ENCODE measurements at regions not wholly inside any gene's neighbourhood (a gene's known extent, or its start where the extent isn't known, plus 50 kb on each side); places are given as distances from the start of the nearest gene placed in this dataset.
"Not testable (repeated sequence)": the region's sequence is repeated elsewhere in the genome, so short reads cannot be mapped to it uniquely, and the experiment has no call there.

GRCh38 chr11:38446336-38446735, 1848.3 kb upstream of the RAG2 start:
- Histone ChIP-seq H3K27me3 (no peaks in the 10 kb centered on the region), H3K27ac (no peak overlapping the region), H3K4me1 (peaks cover 4% of the 10 kb centered on the region; the same call in 1 of the 2 replicates), H3K36me3 (no peaks in the 10 kb centered on the region), H3K4me3 (no peak overlapping the region), H3K9me3 (replicated peaks) (no peaks in the 10 kb centered on the region)
- DNase-seq = peak in 1 of 2 experiments; percentile 9

- DNase-seq = no peak
- Histone ChIP-seq H3K4me3 (no peak overlapping the region), H3K27me3 (no peaks in the 10 kb centered on the region)
Measured at GRCh38 chr11:38438091-38438490, 1840.1 kb upstream of the RAG2 start.

GRCh38 chr11:38425578-38425977, 1827.5 kb upstream of the RAG2 start:
- Histone ChIP-seq H3K9me3 (replicated peaks) (no peaks in the 10 kb centered on the region; the same call in 1 of the 2 replicates), H3K4me3 (no peak overlapping the region), H3K4me1 (no peaks in the 10 kb centered on the region), H3K36me3 (no peaks in the 10 kb centered on the region), H3K27ac (no peak overlapping the region), H3K27me3 (no peaks in the 10 kb centered on the region)
- no peak for DNase-seq

More at GRCh38 chr11:38438091-38438490, 1840.1 kb upstream of the RAG2 start:
- no peaks in the 10 kb centered on the region for H3K4me1 ChIP-seq
- H3K36me3 ChIP-seq = no peaks in the 10 kb centered on the region
- H3K9me3 ChIP-seq (replicated peaks) = no peaks in the 10 kb centered on the region
- no peak overlapping the region for H3K27ac ChIP-seq

- H3K36me3 ChIP-seq = no peaks in the 10 kb centered on the region
- H3K4me3 ChIP-seq = no peak overlapping the region
- no peaks in the 10 kb centered on the region; the same call in 1 of the 2 replicates for H3K9me3 ChIP-seq (replicated peaks)
- no peak for DNase-seq
- H3K4me1 ChIP-seq = no peaks in the 10 kb centered on the region
- no peak overlapping the region for H3K27ac ChIP-seq
- no peaks in the 10 kb centered on the region for H3K27me3 ChIP-seq
Measured at GRCh38 chr11:38423042-38423441, 1825.0 kb upstream of the RAG2 start.

- H3K9me3 ChIP-seq (replicated peaks) = no peaks in the 10 kb centered on the region
- no peaks in the 10 kb centered on the region for H3K4me1 ChIP-seq
- H3K27ac ChIP-seq = no peak overlapping the region
- DNase-seq = no peak
- H3K27me3 ChIP-seq = no peaks in the 10 kb centered on the region
- H3K36me3 ChIP-seq = no peaks in the 10 kb centered on the region
- no peak overlapping the region for H3K4me3 ChIP-seq
Measured at GRCh38 chr11:38416141-38416540, 1818.1 kb upstream of the RAG2 start.

- H3K4me3 ChIP-seq = no peak overlapping the region
- no peak for DNase-seq
- H3K4me1 ChIP-seq = no peaks in the 10 kb centered on the region
- H3K27me3 ChIP-seq = no peaks in the 10 kb centered on the region
- H3K9me3 ChIP-seq (replicated peaks) = no peaks in the 10 kb centered on the region
- H3K36me3 ChIP-seq = no peaks in the 10 kb centered on the region
- no peak overlapping the region for H3K27ac ChIP-seq
Measured at GRCh38 chr11:38411149-38411548, 1813.1 kb upstream of the RAG2 start.

- Histone ChIP-seq H3K4me1 (no peaks in the 10 kb centered on the region), H3K4me3 (no peak overlapping the region), H3K9me3 (replicated peaks) (no peaks in the 10 kb centered on the region), H3K36me3 (no peaks in the 10 kb centered on the region), H3K27me3 (no peaks in the 10 kb centered on the region), H3K27ac (no peak overlapping the region)
- no peak for DNase-seq
Measured at GRCh38 chr11:38402063-38402462, 1804.0 kb upstream of the RAG2 start.

- Histone ChIP-seq H3K27ac (no peak overlapping the region), H3K27me3 (peaks cover 4% of the 10 kb centered on the region; the same call in 1 of the 2 replicates), H3K9me3 (replicated peaks) (no peaks in the 10 kb centered on the region), H3K4me1 (no peaks in the 10 kb centered on the region), H3K4me3 (no peak overlapping the region), H3K36me3 (no peaks in the 10 kb centered on the region)
- DNase-seq = no peak
Measured at GRCh38 chr11:38392176-38392575, 1794.1 kb upstream of the RAG2 start.

GRCh38 chr11:38384568-38384967, 1786.5 kb upstream of the RAG2 start:
- Histone ChIP-seq H3K4me1 (no peaks in the 10 kb centered on the region), H3K36me3 (no peaks in the 10 kb centered on the region), H3K27me3 (no peaks in the 10 kb centered on the region), H3K27ac (no peak overlapping the region), H3K4me3 (no peak overlapping the region), H3K9me3 (replicated peaks) (no peaks in the 10 kb centered on the region)
- no peak for DNase-seq

GRCh38 chr11:38365274-38365673, 1767.2 kb upstream of the RAG2 start:
- no peaks in the 10 kb centered on the region; the same call in 1 of the 2 replicates for H3K27me3 ChIP-seq
- H3K9me3 ChIP-seq (replicated peaks) = no peaks in the 10 kb centered on the region
- H3K4me1 ChIP-seq = no peaks in the 10 kb centered on the region
- H3K27ac ChIP-seq = no peak overlapping the region
- no peak overlapping the region for H3K4me3 ChIP-seq
- no peak for DNase-seq
- no peaks in the 10 kb centered on the region for H3K36me3 ChIP-seq

GRCh38 chr11:38356255-38356654, 1758.2 kb upstream of the RAG2 start:
- no peaks in the 10 kb centered on the region for H3K4me1 ChIP-seq
- no peak for DNase-seq
- no peak overlapping the region for H3K4me3 ChIP-seq
- H3K36me3 ChIP-seq = no peaks in the 10 kb centered on the region
- H3K9me3 ChIP-seq (replicated peaks) = peaks cover 5% of the 10 kb centered on the region
- no peak overlapping the region for H3K27ac ChIP-seq
- H3K27me3 ChIP-seq = peaks cover 5% of the 10 kb centered on the region

- Histone ChIP-seq H3K9me3 (replicated peaks) (no peaks in the 10 kb centered on the region), H3K36me3 (no peaks in the 10 kb centered on the region), H3K27me3 (no peaks in the 10 kb centered on the region; the same call in 1 of the 2 replicates), H3K27ac (no peak overlapping the region), H3K4me1 (no peaks in the 10 kb centered on the region), H3K4me3 (no peak overlapping the region)
- DNase-seq = no peak
Measured at GRCh38 chr11:38345286-38345685, 1747.2 kb upstream of the RAG2 start.

GRCh38 chr11:38341612-38342011, 1743.6 kb upstream of the RAG2 start:
- not testable (repeated sequence) for H3K4me1 ChIP-seq; H3K4me3 ChIP-seq; H3K36me3 ChIP-seq; DNase-seq; H3K9me3 ChIP-seq (replicated peaks); H3K27me3 ChIP-seq; H3K27ac ChIP-seq

GRCh38 chr11:38339835-38340440, 1741.9 kb upstream of the RAG2 start:
- H3K4me1 ChIP-seq = no peaks in the 10 kb centered on the region
- no peaks in the 10 kb centered on the region for H3K27me3 ChIP-seq
- no peak for DNase-seq
- no peaks in the 10 kb centered on the region for H3K36me3 ChIP-seq
- H3K27ac ChIP-seq = no peak overlapping the region
- H3K4me3 ChIP-seq = no peak overlapping the region
- no peaks in the 10 kb centered on the region for H3K9me3 ChIP-seq (replicated peaks)

GRCh38 chr11:38338022-38338421, 1740.0 kb upstream of the RAG2 start:
- H3K27ac ChIP-seq; H3K4me3 ChIP-seq; H3K27me3 ChIP-seq; H3K4me1 ChIP-seq; DNase-seq; H3K36me3 ChIP-seq; H3K9me3 ChIP-seq (replicated peaks): not testable (repeated sequence)

GRCh38 chr11:38332046-38332445, 1734.0 kb upstream of the RAG2 start:
- H3K36me3 ChIP-seq = no peaks in the 10 kb centered on the region
- no peak for DNase-seq
- H3K27ac ChIP-seq = no peak overlapping the region
- H3K27me3 ChIP-seq = no peaks in the 10 kb centered on the region
- no peaks in the 10 kb centered on the region for H3K4me1 ChIP-seq
- no peak overlapping the region for H3K4me3 ChIP-seq
- no peaks in the 10 kb centered on the region for H3K9me3 ChIP-seq (replicated peaks)

All from SJCRH30 (cell line).